ENCODE measurements at regions not wholly inside any gene's neighbourhood (a gene's known extent, or its start where the extent isn't known, plus 50 kb on each side); places are given as distances from the start of the nearest gene placed in this dataset.

- DNase-seq (ENCODE audit: low read depth in 2 of 2) = no peak
Observed at GRCh38 chr22:48751539-48752437, 1075.9 kb downstream of the BRD1 start.

- no peak for DNase-seq (ENCODE audit: low read depth in 2 of 2)
Observed at GRCh38 chr22:48750826-48751440, 1076.7 kb downstream of the BRD1 start.

- DNase-seq (ENCODE audit: low read depth in 2 of 2) = no peak
Observed at GRCh38 chr22:48750282-48750681, 1077.4 kb downstream of the BRD1 start.

- no peak for DNase-seq (ENCODE audit: low read depth in 2 of 2)
Observed at GRCh38 chr22:48749555-48750227, 1078.0 kb downstream of the BRD1 start.

GRCh38 chr22:48748860-48749554 lies 1078.7 kb downstream of the BRD1 start:
- no peak for DNase-seq (ENCODE audit: low read depth in 2 of 2)

- no peak for DNase-seq (ENCODE audit: low read depth in 2 of 2)
Observed at GRCh38 chr22:48748113-48748859, 1079.4 kb downstream of the BRD1 start.

GRCh38 chr22:48746789-48747425 lies 1080.8 kb downstream of the BRD1 start:
- DNase-seq (ENCODE audit: low read depth in 2 of 2) = no peak

GRCh38 chr22:48745842-48746788 lies 1081.6 kb downstream of the BRD1 start:
- DNase-seq (ENCODE audit: low read depth in 2 of 2) = no peak

GRCh38 chr22:48744967-48745841 lies 1082.5 kb downstream of the BRD1 start:
- no peak for DNase-seq (ENCODE audit: low read depth in 2 of 2)

- DNase-seq (ENCODE audit: low read depth in 2 of 2) = no peak
Observed at GRCh38 chr22:48744283-48744641, 1083.4 kb downstream of the BRD1 start.

GRCh38 chr22:48743601-48744282 lies 1083.9 kb downstream of the BRD1 start:
- DNase-seq (ENCODE audit: low read depth in 2 of 2) = no peak

GRCh38 chr22:48742556-48743343 lies 1084.9 kb downstream of the BRD1 start:
- no peak for DNase-seq (ENCODE audit: low read depth in 2 of 2)

GRCh38 chr22:48742191-48742555 lies 1085.5 kb downstream of the BRD1 start:
- DNase-seq (ENCODE audit: low read depth in 2 of 2) = no peak

GRCh38 chr22:48741540-48741939 lies 1086.1 kb downstream of the BRD1 start:
- no peak for DNase-seq (ENCODE audit: low read depth in 2 of 2)

- no peak for DNase-seq (ENCODE audit: low read depth in 2 of 2)
Observed at GRCh38 chr22:48740731-48741405, 1086.8 kb downstream of the BRD1 start.

GRCh38 chr22:48740086-48740730 lies 1087.5 kb downstream of the BRD1 start:
- no peak for DNase-seq (ENCODE audit: low read depth in 2 of 2)
